HepG2 (cell line): ENCODE measurements at regions not wholly inside any gene's neighbourhood (a gene's known extent, or its start where the extent isn't known, plus 50 kb on each side); places are given as distances from the start of the nearest gene placed in this dataset.

ENCODE experiments used
- BHLHE40 ChIP-seq: IDR thresholded peaks from 2 replicates; pipeline ENCODE4 v1.6.1; 2011; ENCODE audit warnings: low read length, improper control_type of control experiment
- CBX2 ChIP-seq, 2 experiments: fragments of 200-600 bp in 1 of 2; sonication (generic); formaldehyde crosslinking in 1 of 2; IDR thresholded peaks; 2 replicates each; pipeline versions ENCODE4 v1.7.0 to v1.8.1; 2018 to 2022; ENCODE audit warnings: low read depth in 2 of 2, low read length in 1 of 2, mild to moderate bottlenecking in 1 of 2, missing genetic modification reagents in 1 of 2
- CTCF ChIP-seq: sonication (generic); formaldehyde crosslinking; IDR thresholded peaks from 2 replicates; pipeline ENCODE4 v1.5.0; 2020; ENCODE audit warnings: mild to moderate bottlenecking, missing genetic modification reagents, moderate library complexity
- EP300 ChIP-seq, 3 experiments: sonication (generic) in 1 of 3; formaldehyde crosslinking in 1 of 3; IDR thresholded peaks; 2 replicates each; pipeline versions ENCODE4 v1.5.1 to v1.6.1; 2011 to 2020; ENCODE audit warnings: low read depth in 2 of 3, low read length in 2 of 3, borderline replicate concordance in 1 of 3, improper control_type of control experiment in 1 of 3, mild to moderate bottlenecking in 1 of 3, missing genetic modification reagents in 1 of 3, moderate library complexity in 1 of 3
- SAFB2 ChIP-seq: sonication (generic); formaldehyde crosslinking; IDR thresholded peaks from 2 replicates; pipeline ENCODE4 v1.5.1; 2020; ENCODE audit warnings: missing genetic modification reagents, low read depth, mild to moderate bottlenecking, borderline replicate concordance
- ZNF274 ChIP-seq: sonication (generic); formaldehyde crosslinking; IDR thresholded peaks from 2 replicates; pipeline ENCODE4 v1.5.1; 2020; ENCODE audit warnings: mild to moderate bottlenecking, missing genetic modification reagents
- ZNF292 ChIP-seq: sonication (generic); formaldehyde crosslinking; IDR thresholded peaks from 2 replicates; pipeline ENCODE4 v1.8.1; 2022; ENCODE audit warnings: mild to moderate bottlenecking, low read depth, missing genetic modification reagents, borderline replicate concordance

DNA sequence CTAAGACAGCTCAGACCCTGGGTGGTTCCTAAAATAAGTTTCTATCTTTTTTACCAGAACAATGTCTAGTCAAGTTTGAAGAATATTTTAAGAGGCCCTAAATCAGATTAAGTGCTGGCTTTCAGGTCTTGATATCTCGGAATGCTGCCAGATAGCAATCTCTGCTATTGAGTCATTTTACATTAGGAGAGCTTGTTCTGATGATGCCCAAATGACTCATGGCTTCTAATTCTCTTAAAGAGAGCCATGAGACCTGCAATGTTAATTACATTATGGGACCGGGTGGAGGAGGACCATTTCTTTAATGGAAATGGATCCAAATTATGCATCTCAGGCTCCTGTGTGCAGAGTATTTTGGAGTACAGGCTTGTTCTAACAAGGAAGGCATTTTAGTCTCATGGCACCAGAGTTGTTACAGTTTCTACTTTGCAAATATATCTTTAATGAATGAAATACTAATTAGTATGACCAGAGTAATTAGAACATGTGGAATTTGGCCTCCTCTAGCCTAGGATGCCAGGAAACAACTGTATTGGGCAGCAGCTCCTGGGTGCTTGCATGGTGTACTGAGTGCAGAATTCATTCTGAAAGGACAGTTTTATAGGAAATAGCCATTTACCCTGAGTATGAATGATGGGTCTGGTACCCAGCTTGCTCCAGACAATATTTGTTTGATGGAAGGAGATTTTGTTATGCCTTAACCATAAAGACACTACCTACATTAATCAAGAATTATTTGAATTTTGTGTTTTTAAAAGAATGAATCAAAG lies 94.0 kb upstream of the SULT1C3 start:
- TF ChIP-seq SAFB2 = no peak
- TF ChIP-seq BHLHE40 = no peak
- no peak for TF ChIP-seq ZNF292 (CRISPR knock-in tag)
- TF ChIP-seq CBX2 (IDR thresholded peaks at IDR 0.05; ENCODE audit: low read depth, low read length) = no peak
- TF ChIP-seq CBX2 (CRISPR knock-in tag; IDR thresholded peaks at IDR 0.05; ENCODE audit: low read depth) = no peak
- TF ChIP-seq EP300 (IDR thresholded peaks at IDR 0.05; ENCODE audit: low read depth in 2 of 2, low read length in 2 of 2) = no peak
- no peak for TF ChIP-seq EP300 (CRISPR knock-in tag; IDR thresholded peaks at IDR 0.05; ENCODE audit: borderline replicate concordance)
- TF ChIP-seq CTCF (CRISPR knock-in tag) = no peak
- no peak for TF ChIP-seq ZNF274 (CRISPR knock-in tag)
